Activated T-helper 1 cell treated with anti-CD3 and anti-CD28 coated beads, Interleukin-12 subunit alpha, Interleukin-12 subunit beta, Interleukin-2, Interleukin-4 antibody, amounts not matched to agents 30 ng/mL and 10 ng/mL and 1 ng/mL, durations not matched to agents 14 hours and 24 hours and 36 hours (primary cell): ENCODE measurements at regions not wholly inside any gene's neighbourhood (a gene's known extent, or its start where the extent isn't known, plus 50 kb on each side); places are given as distances from the start of the nearest gene placed in this dataset.

Source experiments
- DNase-seq: peaks from one replicate; pipeline ENCODE4 v3.0.0; 2021; ENCODE audit warnings: low spot score
- H3K27ac Mint-ChIP-seq: one replicate; pipeline ENCODE4 v1.8.0; 2021; ENCODE audit warnings: mild to moderate bottlenecking, mixed read lengths
- H3K27me3 Mint-ChIP-seq: one replicate; pipeline ENCODE4 v1.8.0; 2022; ENCODE audit warnings: mild to moderate bottlenecking, moderate library complexity, mixed read lengths; ENCODE audit not compliant: insufficient read depth
- H3K36me3 Mint-ChIP-seq: one replicate; pipeline ENCODE4 v1.8.0; 2021; ENCODE audit warnings: low read depth, mixed read lengths
- H3K4me1 Mint-ChIP-seq: one replicate; pipeline ENCODE4 v1.8.0; 2021; ENCODE audit warnings: low read depth, mixed read lengths
- H3K4me3 Mint-ChIP-seq: one replicate; pipeline ENCODE4 v1.8.0; 2021; ENCODE audit warnings: mild to moderate bottlenecking, moderate library complexity, mixed read lengths
- H3K9me3 Mint-ChIP-seq: one replicate; pipeline ENCODE4 v1.8.0; 2021; ENCODE audit warnings: mixed read lengths
- intact Hi-C: fragments of 100-400 bp; cut with micrococcal nuclease; formaldehyde crosslinking; loops from one replicate; pipeline ENCODE4 v1.15.1; 2024

DNA sequence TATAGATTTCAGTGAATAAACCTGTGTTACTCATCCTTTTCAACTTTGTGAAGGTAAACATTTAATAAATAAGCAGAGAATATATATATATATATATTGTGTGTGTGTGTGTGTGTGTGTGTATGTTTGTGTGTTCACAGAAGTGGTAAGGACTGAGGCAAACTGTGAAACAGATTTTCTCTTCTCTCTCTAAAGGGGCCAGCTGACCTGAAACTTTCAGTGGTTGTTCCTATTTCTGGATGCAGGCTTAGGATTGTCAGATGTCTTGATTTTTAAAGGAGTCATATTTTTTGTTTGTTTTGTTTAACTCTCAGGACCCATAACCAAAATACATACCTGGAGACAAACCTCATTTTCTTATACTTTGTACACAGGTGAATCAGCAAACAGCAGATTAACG is 714.9 kb upstream of the MEF2C start:
- Mint-ChIP-seq H3K9me3 (no peaks in the 10 kb centered on the region), H3K4me1 (no peaks in the 10 kb centered on the region), H3K36me3 (no peaks in the 10 kb centered on the region), H3K4me3 (no peak overlapping the region), H3K27ac (no peak overlapping the region), H3K27me3 (no peaks in the 10 kb centered on the region)
- intact Hi-C loops = no loop called here
- DNase-seq = no peak

DNA sequence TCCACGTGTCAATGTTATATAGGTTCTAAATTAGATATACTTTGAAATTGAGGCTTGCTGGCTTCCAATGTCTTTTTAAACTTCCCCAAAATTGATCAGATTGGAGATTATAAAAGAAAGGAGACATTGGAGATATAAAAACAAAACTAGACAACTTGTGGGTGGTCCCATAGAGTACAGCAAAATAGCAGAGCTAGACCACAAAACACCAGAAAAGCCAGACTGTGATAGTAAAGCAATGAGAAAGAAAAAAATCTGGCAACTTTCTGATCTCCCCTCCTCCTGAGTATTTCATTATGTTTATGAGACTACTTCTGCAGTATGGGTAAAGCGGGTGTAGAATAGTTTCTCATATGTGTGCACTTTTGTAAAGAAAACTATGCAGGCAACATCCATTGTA is 713.8 kb upstream of the MEF2C start:
- H3K27ac Mint-ChIP-seq = no peak overlapping the region
- H3K27me3 Mint-ChIP-seq = no peaks in the 10 kb centered on the region
- intact Hi-C loops = no loop called here
- no peaks in the 10 kb centered on the region for H3K9me3 Mint-ChIP-seq
- no peak for DNase-seq
- no peak overlapping the region for H3K4me3 Mint-ChIP-seq
- H3K36me3 Mint-ChIP-seq = no peaks in the 10 kb centered on the region
- H3K4me1 Mint-ChIP-seq = no peaks in the 10 kb centered on the region

DNA sequence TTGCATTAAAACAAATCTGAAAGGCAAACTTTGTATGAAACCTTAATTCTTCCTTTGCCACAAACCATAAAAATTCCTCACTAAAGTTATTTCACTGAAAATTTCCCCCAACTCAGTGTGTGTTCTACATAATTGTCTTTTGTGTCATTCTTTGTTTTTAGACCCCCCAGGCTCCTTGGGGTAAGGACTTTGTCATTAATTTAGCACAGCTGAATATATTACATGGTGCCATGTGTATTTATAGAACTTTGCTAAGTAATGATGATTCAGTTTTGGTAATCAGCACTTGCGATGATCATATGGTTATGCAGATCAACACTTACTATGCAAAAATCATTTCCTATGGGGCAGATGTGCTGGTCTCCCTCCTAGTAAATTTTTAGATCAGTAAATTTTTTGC is 712.1 kb upstream of the MEF2C start:
- no peaks in the 10 kb centered on the region for H3K36me3 Mint-ChIP-seq
- intact Hi-C loops = no loop called here
- H3K4me3 Mint-ChIP-seq = no peak overlapping the region
- no peak for DNase-seq
- H3K27me3 Mint-ChIP-seq = no peaks in the 10 kb centered on the region
- no peaks in the 10 kb centered on the region for H3K9me3 Mint-ChIP-seq
- no peak overlapping the region for H3K27ac Mint-ChIP-seq
- no peaks in the 10 kb centered on the region for H3K4me1 Mint-ChIP-seq

DNA sequence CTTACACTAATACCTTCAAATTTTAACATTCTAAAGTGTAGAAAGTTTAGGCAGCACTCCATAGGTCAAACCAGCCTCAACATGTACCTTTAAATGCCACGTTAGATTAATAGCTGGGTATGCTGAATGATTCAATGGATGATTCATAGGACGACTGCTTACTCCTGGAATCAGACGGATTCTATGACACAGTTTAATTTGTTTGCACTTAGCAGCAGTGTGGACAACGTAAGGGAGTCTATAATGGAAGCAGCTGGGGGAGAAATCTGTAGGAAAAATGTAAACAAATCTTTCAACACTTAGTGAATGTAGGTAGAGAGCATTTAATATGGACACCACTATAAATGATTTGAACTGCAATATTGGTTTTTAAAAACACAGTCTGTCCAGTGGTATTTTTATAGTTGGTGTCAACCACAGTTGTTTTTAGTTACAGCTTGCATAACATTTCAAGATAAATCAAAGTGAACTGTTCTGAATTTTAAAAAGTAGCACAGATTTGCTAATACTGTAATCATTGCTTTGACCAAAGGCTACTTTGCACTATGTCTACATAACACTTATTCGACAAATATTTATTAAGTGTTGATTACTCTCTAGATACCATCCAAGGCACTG is 701.5 kb upstream of the MEF2C start:
- Mint-ChIP-seq H3K4me3 (no peak overlapping the region), H3K27ac (no peak overlapping the region), H3K27me3 (no peaks in the 10 kb centered on the region), H3K4me1 (no peaks in the 10 kb centered on the region), H3K36me3 (no peaks in the 10 kb centered on the region), H3K9me3 (no peaks in the 10 kb centered on the region)
- intact Hi-C loops = no loop called here
- DNase-seq = no peak

DNA sequence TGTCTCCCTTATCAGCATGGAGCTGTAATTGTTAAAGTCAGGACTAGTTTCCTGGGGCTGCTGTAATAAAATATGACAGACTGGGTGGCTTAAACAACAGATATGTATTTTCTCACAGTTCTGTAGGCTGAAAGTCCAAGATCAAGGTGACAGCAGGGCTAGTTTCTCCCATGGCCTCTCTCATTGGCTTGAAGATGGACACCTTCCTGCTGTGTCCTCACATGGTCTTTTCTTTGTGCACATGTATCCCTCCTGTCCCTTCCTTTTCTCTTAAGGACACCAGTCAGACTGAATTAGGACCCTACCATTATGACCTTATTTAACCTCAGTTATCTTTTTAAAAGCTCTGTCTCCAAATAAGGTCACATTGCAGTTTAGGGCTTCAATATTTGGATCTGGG is 700.5 kb upstream of the MEF2C start:
- H3K27ac Mint-ChIP-seq = no peak overlapping the region
- H3K27me3 Mint-ChIP-seq = no peaks in the 10 kb centered on the region
- H3K36me3 Mint-ChIP-seq = no peaks in the 10 kb centered on the region
- intact Hi-C loops = no loop called here
- H3K4me1 Mint-ChIP-seq = no peaks in the 10 kb centered on the region
- no peaks in the 10 kb centered on the region for H3K9me3 Mint-ChIP-seq
- H3K4me3 Mint-ChIP-seq = no peak overlapping the region
- no peak for DNase-seq

DNA sequence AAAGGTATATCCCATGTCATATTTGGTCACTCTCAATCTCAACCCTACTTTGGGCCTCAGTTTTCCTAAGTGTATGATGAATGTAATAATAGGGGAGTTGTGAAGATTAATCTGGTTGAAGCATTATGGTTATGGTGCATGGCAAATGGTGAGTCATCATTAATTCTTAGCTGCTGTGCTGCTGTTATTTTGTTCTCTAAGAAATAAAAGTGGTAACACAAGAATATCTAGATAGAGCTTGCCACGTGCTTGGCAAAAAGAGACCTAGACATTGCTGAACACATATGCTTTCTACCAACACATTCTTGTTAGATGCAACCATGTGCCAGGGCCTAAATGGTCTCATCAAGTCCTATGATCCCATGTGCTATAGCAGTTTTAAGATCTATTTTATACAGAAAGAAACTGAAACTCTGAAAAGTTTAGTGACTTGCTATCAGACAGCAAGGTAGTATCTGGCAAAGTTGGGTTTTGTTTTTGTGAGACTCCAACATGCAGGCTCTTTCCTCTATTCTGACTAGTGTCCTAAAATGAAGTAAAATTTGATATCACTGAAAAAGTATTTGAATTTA is 699.9 kb upstream of the MEF2C start:
- intact Hi-C loops = no loop called here
- Mint-ChIP-seq H3K4me3 (no peak overlapping the region), H3K27ac (no peak overlapping the region), H3K36me3 (no peaks in the 10 kb centered on the region), H3K9me3 (no peaks in the 10 kb centered on the region), H3K27me3 (no peaks in the 10 kb centered on the region), H3K4me1 (no peaks in the 10 kb centered on the region)
- DNase-seq = no peak

DNA sequence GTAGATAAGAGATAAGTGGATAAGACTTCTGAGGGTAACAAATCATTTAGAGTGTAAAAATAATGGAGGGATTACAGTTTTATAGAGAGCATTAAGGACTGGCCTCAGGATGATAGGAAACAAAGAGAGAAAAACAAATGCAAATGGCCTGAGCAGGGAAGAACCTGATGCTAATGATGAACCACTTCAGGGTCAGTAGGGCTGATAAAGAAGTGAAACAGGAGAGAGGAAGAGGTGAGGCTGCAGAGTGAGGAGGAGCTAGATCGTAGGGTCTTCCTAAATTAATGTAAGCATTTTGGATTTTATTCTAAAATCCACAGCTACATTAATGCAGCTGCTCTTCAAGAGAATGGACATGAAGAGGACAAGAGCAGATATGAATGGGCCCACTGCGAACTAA is 698.0 kb upstream of the MEF2C start:
- H3K36me3 Mint-ChIP-seq = no peaks in the 10 kb centered on the region
- no peak overlapping the region for H3K4me3 Mint-ChIP-seq
- H3K27me3 Mint-ChIP-seq = no peaks in the 10 kb centered on the region
- H3K27ac Mint-ChIP-seq = no peak overlapping the region
- DNase-seq = no peak
- H3K4me1 Mint-ChIP-seq = no peaks in the 10 kb centered on the region
- no peaks in the 10 kb centered on the region for H3K9me3 Mint-ChIP-seq
- intact Hi-C loops = no loop called here

DNA sequence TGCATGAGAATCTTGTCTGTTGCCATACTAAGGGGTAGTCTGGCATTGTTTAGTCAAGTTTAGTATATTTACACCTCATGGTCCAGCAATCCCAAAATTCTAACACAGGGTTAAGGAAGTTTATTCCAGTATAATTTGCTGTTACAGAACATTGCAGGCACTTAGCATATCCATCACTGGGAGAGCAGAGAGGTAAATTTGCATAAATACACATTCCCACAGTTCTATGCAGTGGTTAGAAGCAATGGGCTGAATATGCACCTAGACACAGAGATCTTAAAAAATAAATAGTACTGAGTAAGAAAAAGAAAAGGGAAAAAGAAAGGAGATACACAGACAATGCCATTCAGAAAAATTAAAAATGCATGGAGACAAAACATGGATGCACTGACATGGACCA is 692.3 kb upstream of the MEF2C start:
- Mint-ChIP-seq H3K4me1 (no peaks in the 10 kb centered on the region), H3K9me3 (no peaks in the 10 kb centered on the region), H3K36me3 (no peaks in the 10 kb centered on the region), H3K27me3 (no peaks in the 10 kb centered on the region), H3K27ac (no peak overlapping the region), H3K4me3 (no peak overlapping the region)
- DNase-seq = no peak
- intact Hi-C loops = no loop called here

DNA sequence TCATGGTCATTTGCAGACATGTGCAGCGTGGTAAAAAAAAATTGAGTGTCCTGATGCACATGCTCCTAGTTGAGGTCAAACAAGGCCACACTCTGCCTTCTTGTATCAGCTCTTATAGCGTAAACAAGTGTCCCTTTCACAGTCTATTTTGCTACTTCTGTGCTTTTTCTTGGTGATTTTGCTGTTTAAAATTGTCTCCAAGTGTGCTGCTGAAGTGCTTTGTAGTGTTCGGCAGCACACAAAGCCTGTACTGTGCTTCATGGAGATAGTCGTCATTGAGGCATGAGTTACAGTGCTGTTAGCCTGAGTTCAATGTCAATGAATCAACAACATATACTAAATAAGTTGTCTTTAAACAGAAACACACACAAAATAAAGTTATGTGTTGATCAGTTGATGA is 690.4 kb upstream of the MEF2C start:
- H3K27ac Mint-ChIP-seq = no peak overlapping the region
- no peaks in the 10 kb centered on the region for H3K9me3 Mint-ChIP-seq
- no peak overlapping the region for H3K4me3 Mint-ChIP-seq
- H3K4me1 Mint-ChIP-seq = no peaks in the 10 kb centered on the region
- intact Hi-C loops = no loop called here
- no peaks in the 10 kb centered on the region for H3K27me3 Mint-ChIP-seq
- H3K36me3 Mint-ChIP-seq = no peaks in the 10 kb centered on the region
- DNase-seq = no peak

DNA sequence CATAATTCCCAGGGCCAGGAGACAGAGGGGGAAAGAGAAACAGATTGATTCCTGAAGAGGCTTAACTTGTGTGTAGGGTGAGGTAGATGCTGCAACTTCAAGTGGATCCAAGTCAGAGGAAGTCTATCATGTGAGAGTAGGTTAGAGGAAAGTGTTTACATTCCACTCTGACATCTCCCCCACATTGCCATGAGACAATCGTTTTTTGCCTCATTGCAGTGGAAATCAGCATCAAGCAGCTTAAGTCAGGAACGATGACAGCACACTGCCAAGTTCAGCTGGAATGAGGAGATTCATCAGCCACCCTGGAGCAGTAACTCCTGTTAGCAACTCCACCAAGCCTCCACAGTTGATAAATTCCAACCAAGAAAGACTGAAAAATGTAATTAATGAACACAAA is 689.7 kb upstream of the MEF2C start:
- no peak for DNase-seq
- no peak overlapping the region for H3K27ac Mint-ChIP-seq
- intact Hi-C loops = no loop called here
- H3K4me1 Mint-ChIP-seq = no peaks in the 10 kb centered on the region
- H3K9me3 Mint-ChIP-seq = no peaks in the 10 kb centered on the region
- H3K27me3 Mint-ChIP-seq = no peaks in the 10 kb centered on the region
- no peaks in the 10 kb centered on the region for H3K36me3 Mint-ChIP-seq
- H3K4me3 Mint-ChIP-seq = no peak overlapping the region

DNA sequence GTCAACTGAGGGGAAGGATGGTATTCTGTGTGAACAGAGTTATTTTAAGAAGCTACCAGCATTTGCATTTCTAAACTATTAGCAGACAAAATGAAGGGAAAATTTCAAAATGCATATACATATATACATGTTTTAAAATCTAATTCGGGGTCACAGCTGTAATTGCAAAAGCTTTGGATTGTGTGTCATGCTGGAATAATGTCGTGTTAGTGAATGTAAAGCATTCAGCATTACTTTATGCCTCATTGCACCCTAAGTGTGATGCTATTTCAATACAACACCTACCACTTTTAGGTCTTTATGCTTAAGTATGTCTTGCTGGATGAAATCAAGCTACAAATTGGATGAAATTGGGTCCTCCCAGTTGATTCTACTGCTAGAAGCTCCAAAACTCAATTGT is 687.6 kb upstream of the MEF2C start:
- intact Hi-C loops = no loop called here
- no peaks in the 10 kb centered on the region for H3K27me3 Mint-ChIP-seq
- no peaks in the 10 kb centered on the region for H3K4me1 Mint-ChIP-seq
- DNase-seq = no peak
- H3K36me3 Mint-ChIP-seq = no peaks in the 10 kb centered on the region
- H3K27ac Mint-ChIP-seq = no peak overlapping the region
- H3K9me3 Mint-ChIP-seq = no peaks in the 10 kb centered on the region
- no peak overlapping the region for H3K4me3 Mint-ChIP-seq

DNA sequence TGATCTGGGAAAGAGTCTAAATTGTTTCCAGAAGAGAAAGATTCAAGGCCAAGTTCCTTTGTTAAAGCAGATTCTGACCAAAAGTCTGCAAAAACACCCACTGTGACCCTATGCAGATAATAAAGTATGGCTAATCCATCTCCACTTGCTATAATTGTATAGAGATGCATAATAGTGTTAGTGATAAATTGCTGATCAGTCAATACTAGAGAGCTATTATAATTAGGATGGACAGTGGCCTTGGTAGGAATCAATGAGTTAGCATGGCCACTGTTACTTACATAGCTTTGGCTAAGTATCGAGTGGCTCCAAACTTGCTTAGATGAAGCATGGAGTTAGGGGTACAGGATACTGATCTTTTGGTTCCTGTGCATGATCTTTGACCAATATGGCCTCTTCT is 683.4 kb upstream of the MEF2C start:
- no peaks in the 10 kb centered on the region for H3K4me1 Mint-ChIP-seq

DNA sequence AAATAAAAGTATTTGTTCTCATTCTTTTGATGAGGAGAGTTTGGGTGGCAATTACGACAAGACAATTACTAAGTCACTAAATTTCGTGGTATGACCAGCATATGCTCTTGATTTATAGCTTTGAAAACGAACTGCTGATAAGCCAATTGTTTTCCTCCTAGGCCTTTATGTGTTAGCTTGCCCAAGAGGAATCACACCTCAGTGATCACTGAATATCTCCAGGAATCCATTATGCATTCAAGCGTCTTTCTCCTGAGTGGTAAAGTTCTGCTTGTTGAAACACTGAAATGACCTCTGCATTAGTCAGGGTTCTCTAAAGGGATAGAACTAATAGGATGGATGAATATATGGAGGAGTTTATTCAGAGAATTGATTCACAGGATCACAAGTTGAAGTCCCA is 677.7 kb upstream of the MEF2C start:
- Mint-ChIP-seq H3K9me3 (peaks cover 4% of the 10 kb centered on the region), H3K4me3 (no peak overlapping the region), H3K36me3 (no peaks in the 10 kb centered on the region), H3K27ac (no peak overlapping the region), H3K4me1 (no peaks in the 10 kb centered on the region), H3K27me3 (no peaks in the 10 kb centered on the region)
- intact Hi-C loops = no loop called here
- no peak for DNase-seq

More for the DNA sequence above, 683.4 kb upstream of the MEF2C start:
- no peak for DNase-seq
- Mint-ChIP-seq H3K27me3 (no peaks in the 10 kb centered on the region), H3K36me3 (no peaks in the 10 kb centered on the region), H3K27ac (no peak overlapping the region), H3K9me3 (no peaks in the 10 kb centered on the region), H3K4me3 (no peak overlapping the region)
- intact Hi-C loops = no loop called here
